HepG2 (cell line): ENCODE measurements at regions not wholly inside any gene's neighbourhood (a gene's known extent, or its start where the extent isn't known, plus 50 kb on each side); places are given as distances from the start of the nearest gene placed in this dataset.

Experiments
- KAT2B ChIP-seq: fragments of 150-350 bp; IDR thresholded peaks from 2 replicates; pipeline ENCODE4 v1.6.1; 2014; ENCODE audit warnings: low read depth, low read length, borderline replicate concordance
- KAT8 ChIP-seq: IDR thresholded peaks from 2 replicates; pipeline ENCODE4 v1.6.1; 2016; ENCODE audit warnings: missing genetic modification reagents, missing compliant biosample characterization
- PRDM10 ChIP-seq: sonication (generic); formaldehyde crosslinking; IDR thresholded peaks from 2 replicates; pipeline ENCODE4 v1.4.0; 2020; ENCODE audit warnings: low read depth, missing genetic modification reagents
- SALL2 ChIP-seq: sonication (generic); formaldehyde crosslinking; IDR thresholded peaks from 2 replicates; pipeline ENCODE4 v1.8.1; 2023; ENCODE audit warnings: mild to moderate bottlenecking, missing genetic modification reagents, inconsistent platforms
- SAP130 ChIP-seq: IDR thresholded peaks from 2 replicates; pipeline ENCODE4 v1.6.1; 2016; ENCODE audit warnings: low read depth
- SRSF1 ChIP-seq: fragments of 200-400 bp; formaldehyde crosslinking; optimal IDR thresholded peaks from 2 replicates; pipeline ENCODE3; 2017; ENCODE audit warnings: mild to moderate bottlenecking, low read depth, low read length, moderate library complexity
- TFAP4 ChIP-seq: sonication (generic); IDR thresholded peaks from 2 replicates; pipeline ENCODE4 v1.6.1; 2016; ENCODE audit warnings: low read depth, borderline replicate concordance
- ZNF180 ChIP-seq: sonication (generic); formaldehyde crosslinking; IDR thresholded peaks from 2 replicates; pipeline ENCODE4 v1.4.0; 2020; ENCODE audit warnings: low read depth, missing genetic modification reagents, borderline replicate concordance
- ZNF275 ChIP-seq: sonication (generic); formaldehyde crosslinking; IDR thresholded peaks from 2 replicates; pipeline ENCODE4 v1.8.0; 2022; ENCODE audit warnings: missing genetic modification reagents, mild to moderate bottlenecking, inconsistent platforms, borderline replicate concordance
- ZNF350 ChIP-seq: sonication (generic); formaldehyde crosslinking; IDR thresholded peaks from 2 replicates; pipeline ENCODE4 v1.4.0; 2020; ENCODE audit warnings: mild to moderate bottlenecking, low read depth, missing genetic modification reagents, borderline replicate concordance
- ZNF362 ChIP-seq: sonication (generic); formaldehyde crosslinking; IDR thresholded peaks from 2 replicates; pipeline ENCODE4 v1.4.0; 2020; ENCODE audit warnings: missing genetic modification reagents, mild to moderate bottlenecking, borderline replicate concordance
- ZNF513 ChIP-seq: sonication (generic); formaldehyde crosslinking; conservative IDR thresholded peaks from 2 replicates; pipeline ENCODE4 v1.5.0; 2020; ENCODE audit warnings: missing genetic modification reagents
- ZNF607 ChIP-seq: sonication (generic); formaldehyde crosslinking; IDR thresholded peaks from 2 replicates; pipeline ENCODE4 v1.5.1; 2020; ENCODE audit warnings: missing genetic modification reagents, mild to moderate bottlenecking, borderline replicate concordance
- ZNF614 ChIP-seq: IDR thresholded peaks from 2 replicates; pipeline ENCODE4 v1.6.1; 2018; ENCODE audit warnings: missing biosample characterization, missing genetic modification reagents, inconsistent platforms, borderline replicate concordance
- ZNF768 ChIP-seq: sonication (generic); formaldehyde crosslinking; IDR thresholded peaks from 2 replicates; pipeline ENCODE4 v1.4.0; 2020; ENCODE audit warnings: missing genetic modification reagents
- ZNF770 ChIP-seq: sonication (generic); formaldehyde crosslinking; IDR thresholded peaks from 2 replicates; pipeline ENCODE4 v1.5.0; 2020; ENCODE audit warnings: mild to moderate bottlenecking, missing genetic modification reagents

- peak; percentile 29; the same call in 1 of the 2 replicates for TF ChIP-seq PRDM10 (CRISPR knock-in tag)
- peak; percentile 23; the same call in 1 of the 2 replicates for TF ChIP-seq SAP130 (CRISPR knock-in tag)
- no peak for TF ChIP-seq ZNF614
- no peak for TF ChIP-seq ZNF770 (CRISPR knock-in tag)
- 0 out of 2 replicates have a peak, but pooled peaks have one; percentile 15 for TF ChIP-seq ZNF350 (CRISPR knock-in tag)
- no peak for TF ChIP-seq SALL2 (CRISPR knock-in tag)
- TF ChIP-seq KAT8: peak; percentile 6
- peak; percentile 96 for TF ChIP-seq ZNF362
- no peak for TF ChIP-seq KAT2B
- TF ChIP-seq ZNF768: no peak
- no peak for TF ChIP-seq ZNF180 (CRISPR knock-in tag)
- TF ChIP-seq TFAP4: peak; percentile 43; the same call in 1 of the 2 replicates
- TF ChIP-seq ZNF607 (CRISPR knock-in tag): no peak
- TF ChIP-seq SRSF1: no peak
- TF ChIP-seq ZNF513 (CRISPR knock-in tag): no peak
- 0 out of 2 replicates have a peak, but pooled peaks have one; percentile 26 for TF ChIP-seq ZNF275 (CRISPR knock-in tag)
Observed at GRCh38 chr20:53786445-53787267, 193.0 kb upstream of the ZNF217 start (continued).
